ENCODE measurements at regions not wholly inside any gene's neighbourhood (a gene's known extent, or its start where the extent isn't known, plus 50 kb on each side); places are given as distances from the start of the nearest gene placed in this dataset.

DNA sequence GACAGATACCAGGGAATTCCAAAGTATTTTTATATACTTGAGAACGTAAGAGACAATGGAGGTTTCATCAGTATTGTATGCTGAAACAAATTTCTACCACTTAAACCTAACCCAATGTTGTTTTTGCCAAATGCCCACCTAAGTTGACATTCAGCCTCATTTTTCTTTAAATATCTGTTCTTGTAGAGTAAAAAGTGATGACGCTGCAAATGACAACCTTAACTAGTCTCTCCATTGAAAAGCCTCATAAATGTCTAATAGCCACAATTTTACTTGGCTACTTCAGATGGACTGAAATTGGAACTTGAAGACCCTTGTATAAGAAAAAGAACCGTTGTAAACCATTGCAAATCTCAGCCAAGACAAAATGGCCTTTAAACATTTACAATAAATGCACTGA, 176.9 kb downstream of the CRPPA start:
- H3K36me3 Mint-ChIP-seq (ENCODE audit: low read depth): no peaks in the 10 kb centered on the region
- ATAC-seq: no peak
- H3K4me3 Mint-ChIP-seq: no peak overlapping the region
- H3K27me3 ChIP-seq (ENCODE audit: insufficient read depth): no peaks in the 10 kb centered on the region
- H3K9me2 ChIP-seq (ENCODE audit: insufficient read depth): no peaks in the 10 kb centered on the region
- no peak overlapping the region for H3K4me2 ChIP-seq
- no peaks in the 10 kb centered on the region for H3K9me3 Mint-ChIP-seq
- DNase-seq (ENCODE audit: low spot score): no peak
- H3K4me1 Mint-ChIP-seq: no peaks in the 10 kb centered on the region
- no peaks in the 10 kb centered on the region for H3K79me2 ChIP-seq (replicated peaks; ENCODE audit: insufficient read depth)
- no peaks in the 10 kb centered on the region for H3K36me3 ChIP-seq (ENCODE audit: insufficient read depth)
- TF ChIP-seq ZNF331 (CRISPR knock-in tag; IDR thresholded peaks at IDR 0.05; ENCODE audit: low read depth) (no peak), NANOG (IDR thresholded peaks at IDR 0.05; ENCODE audit: borderline replicate concordance) (no peak), EZH2phosphoT487 (IDR thresholded peaks at IDR 0.05; ENCODE audit: unreplicated experiment) (no peak), JUNB (IDR thresholded peaks at IDR 0.05; ENCODE audit: unreplicated experiment) (no peak), CREB1 (CRISPR knock-in tag; IDR thresholded peaks at IDR 0.05; ENCODE audit: low read depth) (no peak), STAT1 (IDR thresholded peaks at IDR 0.05; ENCODE audit: unreplicated experiment) (no peak), ZNF114 (CRISPR knock-in tag; IDR thresholded peaks at IDR 0.05) (no peak), POLR2AphosphoS5 (IDR thresholded peaks at IDR 0.05; ENCODE audit: low read depth) (no peak), EZH2 (IDR thresholded peaks at IDR 0.05; ENCODE audit: low read depth, unreplicated experiment) (no peak)
- TF ChIP-seq, protein P1, sequence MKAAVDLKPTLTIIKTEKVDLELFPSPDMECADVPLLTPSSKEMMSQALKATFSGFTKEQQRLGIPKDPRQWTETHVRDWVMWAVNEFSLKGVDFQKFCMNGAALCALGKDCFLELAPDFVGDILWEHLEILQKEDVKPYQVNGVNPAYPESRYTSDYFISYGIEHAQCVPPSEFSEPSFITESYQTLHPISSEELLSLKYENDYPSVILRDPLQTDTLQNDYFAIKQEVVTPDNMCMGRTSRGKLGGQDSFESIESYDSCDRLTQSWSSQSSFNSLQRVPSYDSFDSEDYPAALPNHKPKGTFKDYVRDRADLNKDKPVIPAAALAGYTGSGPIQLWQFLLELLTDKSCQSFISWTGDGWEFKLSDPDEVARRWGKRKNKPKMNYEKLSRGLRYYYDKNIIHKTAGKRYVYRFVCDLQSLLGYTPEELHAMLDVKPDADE (IDR thresholded peaks at IDR 0.05): no peak
- TF ChIP-seq, protein P2, sequence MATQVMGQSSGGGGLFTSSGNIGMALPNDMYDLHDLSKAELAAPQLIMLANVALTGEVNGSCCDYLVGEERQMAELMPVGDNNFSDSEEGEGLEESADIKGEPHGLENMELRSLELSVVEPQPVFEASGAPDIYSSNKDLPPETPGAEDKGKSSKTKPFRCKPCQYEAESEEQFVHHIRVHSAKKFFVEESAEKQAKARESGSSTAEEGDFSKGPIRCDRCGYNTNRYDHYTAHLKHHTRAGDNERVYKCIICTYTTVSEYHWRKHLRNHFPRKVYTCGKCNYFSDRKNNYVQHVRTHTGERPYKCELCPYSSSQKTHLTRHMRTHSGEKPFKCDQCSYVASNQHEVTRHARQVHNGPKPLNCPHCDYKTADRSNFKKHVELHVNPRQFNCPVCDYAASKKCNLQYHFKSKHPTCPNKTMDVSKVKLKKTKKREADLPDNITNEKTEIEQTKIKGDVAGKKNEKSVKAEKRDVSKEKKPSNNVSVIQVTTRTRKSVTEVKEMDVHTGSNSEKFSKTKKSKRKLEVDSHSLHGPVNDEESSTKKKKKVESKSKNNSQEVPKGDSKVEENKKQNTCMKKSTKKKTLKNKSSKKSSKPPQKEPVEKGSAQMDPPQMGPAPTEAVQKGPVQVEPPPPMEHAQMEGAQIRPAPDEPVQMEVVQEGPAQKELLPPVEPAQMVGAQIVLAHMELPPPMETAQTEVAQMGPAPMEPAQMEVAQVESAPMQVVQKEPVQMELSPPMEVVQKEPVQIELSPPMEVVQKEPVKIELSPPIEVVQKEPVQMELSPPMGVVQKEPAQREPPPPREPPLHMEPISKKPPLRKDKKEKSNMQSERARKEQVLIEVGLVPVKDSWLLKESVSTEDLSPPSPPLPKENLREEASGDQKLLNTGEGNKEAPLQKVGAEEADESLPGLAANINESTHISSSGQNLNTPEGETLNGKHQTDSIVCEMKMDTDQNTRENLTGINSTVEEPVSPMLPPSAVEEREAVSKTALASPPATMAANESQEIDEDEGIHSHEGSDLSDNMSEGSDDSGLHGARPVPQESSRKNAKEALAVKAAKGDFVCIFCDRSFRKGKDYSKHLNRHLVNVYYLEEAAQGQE (IDR thresholded peaks at IDR 0.05; ENCODE audit: unreplicated experiment): no peak
- TF ChIP-seq, protein P3, sequence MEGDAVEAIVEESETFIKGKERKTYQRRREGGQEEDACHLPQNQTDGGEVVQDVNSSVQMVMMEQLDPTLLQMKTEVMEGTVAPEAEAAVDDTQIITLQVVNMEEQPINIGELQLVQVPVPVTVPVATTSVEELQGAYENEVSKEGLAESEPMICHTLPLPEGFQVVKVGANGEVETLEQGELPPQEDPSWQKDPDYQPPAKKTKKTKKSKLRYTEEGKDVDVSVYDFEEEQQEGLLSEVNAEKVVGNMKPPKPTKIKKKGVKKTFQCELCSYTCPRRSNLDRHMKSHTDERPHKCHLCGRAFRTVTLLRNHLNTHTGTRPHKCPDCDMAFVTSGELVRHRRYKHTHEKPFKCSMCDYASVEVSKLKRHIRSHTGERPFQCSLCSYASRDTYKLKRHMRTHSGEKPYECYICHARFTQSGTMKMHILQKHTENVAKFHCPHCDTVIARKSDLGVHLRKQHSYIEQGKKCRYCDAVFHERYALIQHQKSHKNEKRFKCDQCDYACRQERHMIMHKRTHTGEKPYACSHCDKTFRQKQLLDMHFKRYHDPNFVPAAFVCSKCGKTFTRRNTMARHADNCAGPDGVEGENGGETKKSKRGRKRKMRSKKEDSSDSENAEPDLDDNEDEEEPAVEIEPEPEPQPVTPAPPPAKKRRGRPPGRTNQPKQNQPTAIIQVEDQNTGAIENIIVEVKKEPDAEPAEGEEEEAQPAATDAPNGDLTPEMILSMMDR (conservative IDR thresholded peaks at IDR 0.05; ENCODE audit: low read depth in 2 of 2): no peak
- TF ChIP-seq, protein P4, sequence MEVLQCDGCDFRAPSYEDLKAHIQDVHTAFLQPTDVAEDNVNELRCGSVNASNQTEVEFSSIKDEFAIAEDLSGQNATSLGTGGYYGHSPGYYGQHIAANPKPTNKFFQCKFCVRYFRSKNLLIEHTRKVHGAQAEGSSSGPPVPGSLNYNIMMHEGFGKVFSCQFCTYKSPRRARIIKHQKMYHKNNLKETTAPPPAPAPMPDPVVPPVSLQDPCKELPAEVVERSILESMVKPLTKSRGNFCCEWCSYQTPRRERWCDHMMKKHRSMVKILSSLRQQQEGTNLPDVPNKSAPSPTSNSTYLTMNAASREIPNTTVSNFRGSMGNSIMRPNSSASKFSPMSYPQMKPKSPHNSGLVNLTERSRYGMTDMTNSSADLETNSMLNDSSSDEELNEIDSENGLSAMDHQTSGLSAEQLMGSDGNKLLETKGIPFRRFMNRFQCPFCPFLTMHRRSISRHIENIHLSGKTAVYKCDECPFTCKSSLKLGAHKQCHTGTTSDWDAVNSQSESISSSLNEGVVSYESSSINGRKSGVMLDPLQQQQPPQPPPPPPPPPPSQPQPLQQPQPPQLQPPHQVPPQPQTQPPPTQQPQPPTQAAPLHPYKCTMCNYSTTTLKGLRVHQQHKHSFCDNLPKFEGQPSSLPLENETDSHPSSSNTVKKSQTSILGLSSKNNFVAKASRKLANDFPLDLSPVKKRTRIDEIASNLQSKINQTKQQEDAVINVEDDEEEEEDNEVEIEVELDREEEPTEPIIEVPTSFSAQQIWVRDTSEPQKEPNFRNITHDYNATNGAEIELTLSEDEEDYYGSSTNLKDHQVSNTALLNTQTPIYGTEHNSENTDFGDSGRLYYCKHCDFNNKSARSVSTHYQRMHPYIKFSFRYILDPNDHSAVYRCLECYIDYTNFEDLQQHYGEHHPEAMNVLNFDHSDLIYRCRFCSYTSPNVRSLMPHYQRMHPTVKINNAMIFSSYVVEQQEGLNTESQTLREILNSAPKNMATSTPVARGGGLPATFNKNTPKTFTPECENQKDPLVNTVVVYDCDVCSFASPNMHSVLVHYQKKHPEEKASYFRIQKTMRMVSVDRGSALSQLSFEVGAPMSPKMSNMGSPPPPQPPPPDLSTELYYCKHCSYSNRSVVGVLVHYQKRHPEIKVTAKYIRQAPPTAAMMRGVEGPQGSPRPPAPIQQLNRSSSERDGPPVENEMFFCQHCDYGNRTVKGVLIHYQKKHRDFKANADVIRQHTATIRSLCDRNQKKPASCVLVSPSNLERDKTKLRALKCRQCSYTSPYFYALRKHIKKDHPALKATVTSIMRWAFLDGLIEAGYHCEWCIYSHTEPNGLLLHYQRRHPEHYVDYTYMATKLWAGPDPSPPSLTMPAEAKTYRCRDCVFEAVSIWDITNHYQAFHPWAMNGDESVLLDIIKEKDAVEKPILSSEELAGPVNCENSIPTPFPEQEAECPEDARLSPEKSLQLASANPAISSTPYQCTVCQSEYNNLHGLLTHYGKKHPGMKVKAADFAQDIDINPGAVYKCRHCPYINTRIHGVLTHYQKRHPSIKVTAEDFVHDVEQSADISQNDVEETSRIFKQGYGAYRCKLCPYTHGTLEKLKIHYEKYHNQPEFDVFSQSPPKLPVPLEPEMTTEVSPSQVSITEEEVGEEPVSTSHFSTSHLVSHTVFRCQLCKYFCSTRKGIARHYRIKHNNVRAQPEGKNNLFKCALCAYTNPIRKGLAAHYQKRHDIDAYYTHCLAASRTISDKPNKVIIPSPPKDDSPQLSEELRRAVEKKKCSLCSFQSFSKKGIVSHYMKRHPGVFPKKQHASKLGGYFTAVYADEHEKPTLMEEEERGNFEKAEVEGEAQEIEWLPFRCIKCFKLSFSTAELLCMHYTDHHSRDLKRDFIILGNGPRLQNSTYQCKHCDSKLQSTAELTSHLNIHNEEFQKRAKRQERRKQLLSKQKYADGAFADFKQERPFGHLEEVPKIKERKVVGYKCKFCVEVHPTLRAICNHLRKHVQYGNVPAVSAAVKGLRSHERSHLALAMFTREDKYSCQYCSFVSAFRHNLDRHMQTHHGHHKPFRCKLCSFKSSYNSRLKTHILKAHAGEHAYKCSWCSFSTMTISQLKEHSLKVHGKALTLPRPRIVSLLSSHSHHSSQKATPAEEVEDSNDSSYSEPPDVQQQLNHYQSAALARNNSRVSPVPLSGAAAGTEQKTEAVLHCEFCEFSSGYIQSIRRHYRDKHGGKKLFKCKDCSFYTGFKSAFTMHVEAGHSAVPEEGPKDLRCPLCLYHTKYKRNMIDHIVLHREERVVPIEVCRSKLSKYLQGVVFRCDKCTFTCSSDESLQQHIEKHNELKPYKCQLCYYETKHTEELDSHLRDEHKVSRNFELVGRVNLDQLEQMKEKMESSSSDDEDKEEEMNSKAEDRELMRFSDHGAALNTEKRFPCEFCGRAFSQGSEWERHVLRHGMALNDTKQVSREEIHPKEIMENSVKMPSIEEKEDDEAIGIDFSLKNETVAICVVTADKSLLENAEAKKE (CRISPR knock-in tag; IDR thresholded peaks at IDR 0.05): no peak
- H3K4me1 ChIP-seq (ENCODE audit: insufficient read depth): no peaks in the 10 kb centered on the region
- no peaks in the 10 kb centered on the region for H3F3A ChIP-seq (replicated peaks; ENCODE audit: low read depth)
- no peaks in the 10 kb centered on the region for H4K20me1 ChIP-seq (replicated peaks; ENCODE audit: insufficient read depth)
- H2AFZ ChIP-seq: no peak overlapping the region
- no peak overlapping the region for H3K27ac Mint-ChIP-seq
- H3K27me3 Mint-ChIP-seq (ENCODE audit: insufficient read depth, low read depth, poor library complexity): no peaks in the 10 kb centered on the region
- H3K27ac ChIP-seq (ENCODE audit: low read depth): no peak overlapping the region
- H3K4me3 ChIP-seq: no peak overlapping the region

Data from GM23338 (cell line).